K562 (cell line): ENCODE measurements at regions not wholly inside any gene's neighbourhood (a gene's known extent, or its start where the extent isn't known, plus 50 kb on each side); places are given as distances from the start of the nearest gene placed in this dataset.

Experiments
- FOSL1 ChIP-seq: fragments of 200-800 bp; sonication (Bioruptor generic); conservative IDR thresholded peaks from 2 replicates; pipeline ENCODE4 v1.6.1; 2016; ENCODE audit warnings: missing genetic modification characterization, missing compliant biosample characterization
- ZNF707 ChIP-seq: fragments of 250-450 bp; sonication (Bioruptor Pico); conservative IDR thresholded peaks from 2 replicates; pipeline ENCODE4 v1.8.0; 2022; ENCODE audit warnings: inconsistent platforms, mild to moderate bottlenecking, moderate library complexity
- TF ChIP-seq, protein P1 (sequence below): fragments of 250-450 bp; sonication (Bioruptor Pico); IDR thresholded peaks from 2 replicates; pipeline ENCODE4 v1.5.0; 2020; ENCODE audit warnings: mild to moderate bottlenecking, borderline replicate concordance
- TF ChIP-seq, protein P2 (sequence below): fragments of 250-450 bp; sonication (Bioruptor Pico); IDR thresholded peaks from 2 replicates; pipeline ENCODE4 v1.5.0; 2021
- TF ChIP-seq, protein P3 (sequence below): fragments of 450-650 bp; IDR thresholded peaks from 2 replicates; pipeline ENCODE4 v1.6.1; 2018; ENCODE audit not compliant: partially characterized antibody
- TF ChIP-seq, protein P4 (sequence below): fragments of 200-800 bp; sonication (Bioruptor generic); IDR thresholded peaks from 2 replicates; pipeline ENCODE4 v1.6.1; 2017; ENCODE audit warnings: missing genetic modification characterization, missing compliant biosample characterization
- TF ChIP-seq, protein P5 (sequence below), 2 experiments: fragments of 450-650 bp in 1 of 2; sonication (generic) in 1 of 2; formaldehyde crosslinking in 1 of 2; IDR thresholded peaks; 2 replicates each; pipeline versions ENCODE4 v1.7.1 to v1.9.0; 2016 to 2022; ENCODE audit warnings: inconsistent platforms in 1 of 2, mild to moderate bottlenecking in 1 of 2, missing genetic modification reagents in 1 of 2

DNA sequence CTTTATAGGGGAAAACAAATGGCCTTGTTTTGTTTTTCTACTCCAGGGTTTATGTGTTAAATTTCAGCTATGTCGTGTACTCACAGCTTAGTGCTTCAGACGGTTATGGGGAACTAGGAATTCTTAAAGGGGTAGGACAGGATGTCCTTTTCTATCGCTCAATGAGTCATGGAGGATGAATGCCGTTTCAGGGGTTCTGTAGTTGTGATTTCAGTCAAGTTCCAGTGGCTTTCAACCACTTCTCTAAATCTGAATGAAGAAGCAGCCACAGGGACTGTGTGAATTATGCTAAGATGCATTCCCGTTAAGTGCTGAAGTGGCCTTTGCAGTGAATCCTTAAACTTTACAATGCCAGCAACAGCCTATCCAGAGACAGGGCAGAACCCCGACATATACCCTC lies 1231.7 kb upstream of the ZEB2 start (continued):
- TF ChIP-seq, protein P1, sequence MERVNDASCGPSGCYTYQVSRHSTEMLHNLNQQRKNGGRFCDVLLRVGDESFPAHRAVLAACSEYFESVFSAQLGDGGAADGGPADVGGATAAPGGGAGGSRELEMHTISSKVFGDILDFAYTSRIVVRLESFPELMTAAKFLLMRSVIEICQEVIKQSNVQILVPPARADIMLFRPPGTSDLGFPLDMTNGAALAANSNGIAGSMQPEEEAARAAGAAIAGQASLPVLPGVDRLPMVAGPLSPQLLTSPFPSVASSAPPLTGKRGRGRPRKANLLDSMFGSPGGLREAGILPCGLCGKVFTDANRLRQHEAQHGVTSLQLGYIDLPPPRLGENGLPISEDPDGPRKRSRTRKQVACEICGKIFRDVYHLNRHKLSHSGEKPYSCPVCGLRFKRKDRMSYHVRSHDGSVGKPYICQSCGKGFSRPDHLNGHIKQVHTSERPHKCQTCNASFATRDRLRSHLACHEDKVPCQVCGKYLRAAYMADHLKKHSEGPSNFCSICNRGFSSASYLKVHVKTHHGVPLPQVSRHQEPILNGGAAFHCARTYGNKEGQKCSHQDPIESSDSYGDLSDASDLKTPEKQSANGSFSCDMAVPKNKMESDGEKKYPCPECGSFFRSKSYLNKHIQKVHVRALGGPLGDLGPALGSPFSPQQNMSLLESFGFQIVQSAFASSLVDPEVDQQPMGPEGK (CRISPR knock-in tag): no peak
- TF ChIP-seq, protein P2, sequence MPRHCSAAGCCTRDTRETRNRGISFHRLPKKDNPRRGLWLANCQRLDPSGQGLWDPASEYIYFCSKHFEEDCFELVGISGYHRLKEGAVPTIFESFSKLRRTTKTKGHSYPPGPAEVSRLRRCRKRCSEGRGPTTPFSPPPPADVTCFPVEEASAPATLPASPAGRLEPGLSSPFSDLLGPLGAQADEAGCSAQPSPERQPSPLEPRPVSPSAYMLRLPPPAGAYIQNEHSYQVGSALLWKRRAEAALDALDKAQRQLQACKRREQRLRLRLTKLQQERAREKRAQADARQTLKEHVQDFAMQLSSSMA (CRISPR knock-in tag): no peak
- TF ChIP-seq ZNF707 (CRISPR knock-in tag): no peak
- TF ChIP-seq, protein P3, sequence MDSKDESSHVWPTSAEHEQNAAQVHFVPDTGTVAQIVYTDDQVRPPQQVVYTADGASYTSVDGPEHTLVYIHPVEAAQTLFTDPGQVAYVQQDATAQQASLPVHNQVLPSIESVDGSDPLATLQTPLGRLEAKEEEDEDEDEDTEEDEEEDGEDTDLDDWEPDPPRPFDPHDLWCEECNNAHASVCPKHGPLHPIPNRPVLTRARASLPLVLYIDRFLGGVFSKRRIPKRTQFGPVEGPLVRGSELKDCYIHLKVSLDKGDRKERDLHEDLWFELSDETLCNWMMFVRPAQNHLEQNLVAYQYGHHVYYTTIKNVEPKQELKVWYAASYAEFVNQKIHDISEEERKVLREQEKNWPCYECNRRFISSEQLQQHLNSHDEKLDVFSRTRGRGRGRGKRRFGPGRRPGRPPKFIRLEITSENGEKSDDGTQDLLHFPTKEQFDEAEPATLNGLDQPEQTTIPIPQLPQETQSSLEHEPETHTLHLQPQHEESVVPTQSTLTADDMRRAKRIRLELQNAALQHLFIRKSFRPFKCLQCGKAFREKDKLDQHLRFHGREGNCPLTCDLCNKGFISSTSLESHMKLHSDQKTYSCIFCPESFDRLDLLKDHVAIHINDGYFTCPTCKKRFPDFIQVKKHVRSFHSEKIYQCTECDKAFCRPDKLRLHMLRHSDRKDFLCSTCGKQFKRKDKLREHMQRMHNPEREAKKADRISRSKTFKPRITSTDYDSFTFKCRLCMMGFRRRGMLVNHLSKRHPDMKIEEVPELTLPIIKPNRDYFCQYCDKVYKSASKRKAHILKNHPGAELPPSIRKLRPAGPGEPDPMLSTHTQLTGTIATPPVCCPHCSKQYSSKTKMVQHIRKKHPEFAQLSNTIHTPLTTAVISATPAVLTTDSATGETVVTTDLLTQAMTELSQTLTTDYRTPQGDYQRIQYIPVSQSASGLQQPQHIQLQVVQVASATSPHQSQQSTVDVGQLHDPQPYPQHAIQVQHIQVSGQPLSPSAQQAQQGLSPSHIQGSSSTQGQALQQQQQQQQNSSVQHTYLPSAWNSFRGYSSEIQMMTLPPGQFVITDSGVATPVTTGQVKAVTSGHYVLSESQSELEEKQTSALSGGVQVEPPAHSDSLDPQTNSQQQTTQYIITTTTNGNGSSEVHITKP: no peak
- peak; percentile 79 for TF ChIP-seq FOSL1
- TF ChIP-seq, protein P4, sequence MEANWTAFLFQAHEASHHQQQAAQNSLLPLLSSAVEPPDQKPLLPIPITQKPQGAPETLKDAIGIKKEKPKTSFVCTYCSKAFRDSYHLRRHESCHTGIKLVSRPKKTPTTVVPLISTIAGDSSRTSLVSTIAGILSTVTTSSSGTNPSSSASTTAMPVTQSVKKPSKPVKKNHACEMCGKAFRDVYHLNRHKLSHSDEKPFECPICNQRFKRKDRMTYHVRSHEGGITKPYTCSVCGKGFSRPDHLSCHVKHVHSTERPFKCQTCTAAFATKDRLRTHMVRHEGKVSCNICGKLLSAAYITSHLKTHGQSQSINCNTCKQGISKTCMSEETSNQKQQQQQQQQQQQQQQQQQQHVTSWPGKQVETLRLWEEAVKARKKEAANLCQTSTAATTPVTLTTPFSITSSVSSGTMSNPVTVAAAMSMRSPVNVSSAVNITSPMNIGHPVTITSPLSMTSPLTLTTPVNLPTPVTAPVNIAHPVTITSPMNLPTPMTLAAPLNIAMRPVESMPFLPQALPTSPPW (CRISPR knock-in tag): 0 out of 2 replicates have a peak, but pooled peaks have one; percentile 9
- TF ChIP-seq, protein P5, sequence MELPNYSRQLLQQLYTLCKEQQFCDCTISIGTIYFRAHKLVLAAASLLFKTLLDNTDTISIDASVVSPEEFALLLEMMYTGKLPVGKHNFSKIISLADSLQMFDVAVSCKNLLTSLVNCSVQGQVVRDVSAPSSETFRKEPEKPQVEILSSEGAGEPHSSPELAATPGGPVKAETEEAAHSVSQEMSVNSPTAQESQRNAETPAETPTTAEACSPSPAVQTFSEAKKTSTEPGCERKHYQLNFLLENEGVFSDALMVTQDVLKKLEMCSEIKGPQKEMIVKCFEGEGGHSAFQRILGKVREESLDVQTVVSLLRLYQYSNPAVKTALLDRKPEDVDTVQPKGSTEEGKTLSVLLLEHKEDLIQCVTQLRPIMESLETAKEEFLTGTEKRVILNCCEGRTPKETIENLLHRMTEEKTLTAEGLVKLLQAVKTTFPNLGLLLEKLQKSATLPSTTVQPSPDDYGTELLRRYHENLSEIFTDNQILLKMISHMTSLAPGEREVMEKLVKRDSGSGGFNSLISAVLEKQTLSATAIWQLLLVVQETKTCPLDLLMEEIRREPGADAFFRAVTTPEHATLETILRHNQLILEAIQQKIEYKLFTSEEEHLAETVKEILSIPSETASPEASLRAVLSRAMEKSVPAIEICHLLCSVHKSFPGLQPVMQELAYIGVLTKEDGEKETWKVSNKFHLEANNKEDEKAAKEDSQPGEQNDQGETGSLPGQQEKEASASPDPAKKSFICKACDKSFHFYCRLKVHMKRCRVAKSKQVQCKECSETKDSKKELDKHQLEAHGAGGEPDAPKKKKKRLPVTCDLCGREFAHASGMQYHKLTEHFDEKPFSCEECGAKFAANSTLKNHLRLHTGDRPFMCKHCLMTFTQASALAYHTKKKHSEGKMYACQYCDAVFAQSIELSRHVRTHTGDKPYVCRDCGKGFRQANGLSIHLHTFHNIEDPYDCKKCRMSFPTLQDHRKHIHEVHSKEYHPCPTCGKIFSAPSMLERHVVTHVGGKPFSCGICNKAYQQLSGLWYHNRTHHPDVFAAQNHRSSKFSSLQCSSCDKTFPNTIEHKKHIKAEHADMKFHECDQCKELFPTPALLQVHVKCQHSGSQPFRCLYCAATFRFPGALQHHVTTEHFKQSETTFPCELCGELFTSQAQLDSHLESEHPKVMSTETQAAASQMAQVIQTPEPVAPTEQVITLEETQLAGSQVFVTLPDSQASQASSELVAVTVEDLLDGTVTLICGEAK (IDR thresholded peaks at IDR 0.05): no peak
- TF ChIP-seq, protein P5 (CRISPR knock-in tag; IDR thresholded peaks at IDR 0.05): no peak
